ENCODE measurements at regions not wholly inside any gene's neighbourhood (a gene's known extent, or its start where the extent isn't known, plus 50 kb on each side); places are given as distances from the start of the nearest gene placed in this dataset.

DNA sequence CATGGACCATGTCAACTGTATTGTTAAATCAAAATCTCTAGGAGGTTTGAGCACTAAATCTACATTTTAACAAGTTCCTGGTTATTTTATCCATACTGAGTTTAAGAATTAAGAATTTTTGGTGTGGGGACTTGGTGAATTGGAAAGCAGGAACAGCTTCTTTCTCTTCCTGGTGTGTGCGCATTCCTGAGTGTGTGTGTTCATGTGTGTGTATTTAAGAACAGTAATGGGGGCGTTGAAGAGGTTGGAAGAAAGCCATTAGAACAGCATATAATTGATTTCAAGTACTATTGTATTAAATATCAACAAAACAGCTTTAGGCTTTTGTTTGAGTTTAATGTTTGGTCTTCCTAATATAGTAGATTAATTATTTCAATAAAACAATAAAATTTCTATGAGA, 801.3 kb upstream of the ID2 start:
- Histone ChIP-seq H3K9ac (ENCODE audit: low read depth in 1 of 2, low read length in 2 of 2) (no peak overlapping the region), H3K4me3 (ENCODE audit: low read length in 2 of 2) (no peak overlapping the region), H3K9me3 (ENCODE audit: control insufficient read depth in 2 of 2, low read length in 2 of 2) (no peaks in the 10 kb centered on the region), H3K27me3 (ENCODE audit: control insufficient read depth in 2 of 2, insufficient read depth in 2 of 2, low read length in 2 of 2) (no peaks in the 10 kb centered on the region), H3K36me3 (ENCODE audit: control insufficient read depth in 2 of 2, insufficient read depth in 2 of 2, low read length in 2 of 2) (no peaks in the 10 kb centered on the region), H3K27ac (ENCODE audit: low read depth in 2 of 2, low read length in 2 of 2) (no peak overlapping the region), H3K4me1 (ENCODE audit: control insufficient read depth in 2 of 2, insufficient read depth in 2 of 2, low read length in 2 of 2) (no peaks in the 10 kb centered on the region)

DNA sequence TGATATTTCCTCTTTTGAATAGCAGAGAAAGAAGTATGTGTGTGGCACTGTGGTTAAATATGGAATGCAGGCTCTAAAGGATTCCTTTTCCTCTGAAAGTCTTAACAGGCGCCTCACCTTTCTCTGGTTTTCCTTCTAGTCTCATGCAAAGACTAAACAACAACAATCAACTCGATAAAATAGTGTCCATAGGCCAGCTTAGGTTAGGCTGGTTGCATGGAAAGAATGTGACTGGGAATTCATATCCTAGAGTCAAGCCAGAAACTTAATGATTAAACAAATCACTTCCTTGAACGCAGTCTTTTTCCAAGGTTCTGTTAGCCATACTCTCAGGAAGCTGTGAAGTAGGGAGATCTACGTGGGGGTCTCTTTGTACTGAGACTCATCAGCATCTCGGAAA, 800.8 kb upstream of the ID2 start:
- H3K27me3 ChIP-seq (ENCODE audit: control insufficient read depth in 2 of 2, insufficient read depth in 2 of 2, low read length in 2 of 2) = no peaks in the 10 kb centered on the region
- no peaks in the 10 kb centered on the region for H3K9me3 ChIP-seq (ENCODE audit: control insufficient read depth in 2 of 2, low read length in 2 of 2)
- H3K4me1 ChIP-seq (ENCODE audit: control insufficient read depth in 2 of 2, insufficient read depth in 2 of 2, low read length in 2 of 2) = no peaks in the 10 kb centered on the region
- H3K36me3 ChIP-seq (ENCODE audit: control insufficient read depth in 2 of 2, insufficient read depth in 2 of 2, low read length in 2 of 2) = no peaks in the 10 kb centered on the region
- no peak overlapping the region for H3K9ac ChIP-seq (ENCODE audit: low read depth in 1 of 2, low read length in 2 of 2)
- H3K4me3 ChIP-seq (ENCODE audit: low read length in 2 of 2) = no peak overlapping the region
- no peak overlapping the region for H3K27ac ChIP-seq (ENCODE audit: low read depth in 2 of 2, low read length in 2 of 2)

DNA sequence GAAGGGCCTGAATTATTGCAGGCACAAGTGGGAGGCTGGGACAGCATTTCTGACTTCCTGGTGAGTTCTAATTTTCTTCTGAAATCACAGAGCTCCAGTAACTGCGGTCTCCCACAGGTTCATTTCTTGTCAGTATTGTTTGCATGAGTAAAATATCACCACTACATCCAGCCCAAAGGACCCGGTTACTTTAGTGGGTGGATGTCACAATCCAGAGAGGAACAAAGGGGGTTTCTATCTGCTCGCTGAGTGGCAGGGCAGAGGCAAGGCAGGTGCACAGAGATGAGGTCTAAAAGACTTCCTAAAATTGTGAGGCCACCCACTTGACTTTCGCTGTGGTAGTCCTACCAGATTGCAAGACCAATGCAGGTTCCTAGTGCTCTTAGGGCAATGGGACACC, 800.4 kb upstream of the ID2 start:
- H3K4me3 ChIP-seq (ENCODE audit: low read length in 2 of 2) = no peak overlapping the region
- H3K4me1 ChIP-seq (ENCODE audit: control insufficient read depth in 2 of 2, insufficient read depth in 2 of 2, low read length in 2 of 2) = no peaks in the 10 kb centered on the region
- H3K9me3 ChIP-seq (ENCODE audit: control insufficient read depth in 2 of 2, low read length in 2 of 2) = no peaks in the 10 kb centered on the region
- no peaks in the 10 kb centered on the region for H3K36me3 ChIP-seq (ENCODE audit: control insufficient read depth in 2 of 2, insufficient read depth in 2 of 2, low read length in 2 of 2)
- no peaks in the 10 kb centered on the region for H3K27me3 ChIP-seq (ENCODE audit: control insufficient read depth in 2 of 2, insufficient read depth in 2 of 2, low read length in 2 of 2)
- no peak overlapping the region for H3K27ac ChIP-seq (ENCODE audit: low read depth in 2 of 2, low read length in 2 of 2)
- H3K9ac ChIP-seq (ENCODE audit: low read depth in 1 of 2, low read length in 2 of 2) = no peak overlapping the region

DNA sequence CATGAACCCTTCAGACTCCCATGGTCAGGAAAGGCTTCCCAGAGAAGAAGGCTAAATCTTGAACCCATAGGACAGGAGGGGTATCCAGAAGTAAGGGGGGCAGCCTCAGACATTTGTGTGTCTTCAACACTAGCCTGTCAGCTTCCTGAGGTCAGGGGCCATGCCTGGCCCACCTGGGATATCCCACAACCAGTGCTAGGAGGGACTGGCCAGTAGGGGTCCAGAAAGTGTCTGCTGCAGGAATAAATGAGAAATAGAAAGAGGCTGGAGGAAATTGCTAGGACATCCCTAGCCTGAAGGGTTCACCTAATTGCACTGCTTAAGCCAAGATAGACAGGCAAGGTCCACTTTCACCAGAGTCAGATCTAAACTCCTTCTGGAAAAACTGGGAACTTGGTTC, 799.6 kb upstream of the ID2 start:
- H3K9ac ChIP-seq (ENCODE audit: low read depth in 1 of 2, low read length in 2 of 2) = no peak overlapping the region
- H3K36me3 ChIP-seq (ENCODE audit: control insufficient read depth in 2 of 2, insufficient read depth in 2 of 2, low read length in 2 of 2) = no peaks in the 10 kb centered on the region
- H3K9me3 ChIP-seq (ENCODE audit: control insufficient read depth in 2 of 2, low read length in 2 of 2) = no peaks in the 10 kb centered on the region
- no peaks in the 10 kb centered on the region for H3K27me3 ChIP-seq (ENCODE audit: control insufficient read depth in 2 of 2, insufficient read depth in 2 of 2, low read length in 2 of 2)
- no peaks in the 10 kb centered on the region for H3K4me1 ChIP-seq (ENCODE audit: control insufficient read depth in 2 of 2, insufficient read depth in 2 of 2, low read length in 2 of 2)
- H3K4me3 ChIP-seq (ENCODE audit: low read length in 2 of 2) = no peak overlapping the region
- H3K27ac ChIP-seq (ENCODE audit: low read depth in 2 of 2, low read length in 2 of 2) = no peak overlapping the region

DNA sequence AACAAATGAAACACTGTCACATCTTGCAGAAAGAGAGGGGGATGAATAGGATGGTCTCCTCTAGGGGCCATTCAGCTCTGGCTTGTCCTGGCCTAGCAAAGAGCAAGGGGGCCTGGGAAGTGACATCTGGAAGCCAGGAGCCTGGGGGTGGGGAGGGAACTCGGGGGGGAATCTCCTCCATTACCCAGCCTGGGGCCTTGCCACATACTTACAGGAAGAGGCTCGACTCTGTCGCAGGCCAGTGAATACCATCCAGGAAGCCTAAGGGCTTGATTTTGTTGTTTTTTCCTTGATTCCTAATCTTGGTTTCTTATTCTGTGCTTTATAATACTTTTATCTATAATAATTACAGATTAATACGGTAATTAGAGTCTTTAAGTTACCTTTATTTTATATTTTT, 797.5 kb upstream of the ID2 start:
- no peak overlapping the region for H3K27ac ChIP-seq (ENCODE audit: low read depth in 2 of 2, low read length in 2 of 2)
- H3K4me3 ChIP-seq (ENCODE audit: low read length in 2 of 2) = no peak overlapping the region
- no peaks in the 10 kb centered on the region for H3K4me1 ChIP-seq (ENCODE audit: control insufficient read depth in 2 of 2, insufficient read depth in 2 of 2, low read length in 2 of 2)
- no peak overlapping the region for H3K9ac ChIP-seq (ENCODE audit: low read depth in 1 of 2, low read length in 2 of 2)
- no peaks in the 10 kb centered on the region for H3K36me3 ChIP-seq (ENCODE audit: control insufficient read depth in 2 of 2, insufficient read depth in 2 of 2, low read length in 2 of 2)
- H3K9me3 ChIP-seq (ENCODE audit: control insufficient read depth in 2 of 2, low read length in 2 of 2) = no peaks in the 10 kb centered on the region
- H3K27me3 ChIP-seq (ENCODE audit: control insufficient read depth in 2 of 2, insufficient read depth in 2 of 2, low read length in 2 of 2) = peaks cover 0 to under 1% of the 10 kb centered on the region in 2 donors

DNA sequence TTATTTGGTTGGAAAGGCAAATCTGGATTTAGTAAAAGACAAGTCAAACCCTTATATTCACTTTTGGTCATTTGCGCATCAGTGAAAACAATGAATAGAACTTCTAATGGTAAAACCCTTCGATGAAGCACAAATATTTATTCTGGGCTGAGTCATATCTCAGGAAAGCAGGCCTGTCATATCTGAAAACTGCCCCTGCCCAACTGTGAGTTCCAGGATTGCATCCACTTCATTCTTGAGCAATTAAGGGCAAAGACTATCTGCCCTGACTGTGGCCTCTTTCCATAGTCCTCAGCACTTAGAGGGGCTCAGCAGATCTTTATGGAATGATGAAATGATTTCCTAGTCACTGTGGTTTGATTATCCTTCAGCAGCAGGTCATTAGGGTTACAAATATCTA, 795.2 kb upstream of the ID2 start:
- no peaks in the 10 kb centered on the region for H3K36me3 ChIP-seq (ENCODE audit: control insufficient read depth in 2 of 2, insufficient read depth in 2 of 2, low read length in 2 of 2)
- H3K9me3 ChIP-seq (ENCODE audit: control insufficient read depth in 2 of 2, low read length in 2 of 2) = no peaks in the 10 kb centered on the region
- H3K9ac ChIP-seq (ENCODE audit: low read depth in 1 of 2, low read length in 2 of 2) = no peak overlapping the region
- peaks cover 0 to 3% of the 10 kb centered on the region in 2 donors for H3K27me3 ChIP-seq (ENCODE audit: control insufficient read depth in 2 of 2, insufficient read depth in 2 of 2, low read length in 2 of 2)
- no peak overlapping the region for H3K4me3 ChIP-seq (ENCODE audit: low read length in 2 of 2)
- no peak overlapping the region for H3K27ac ChIP-seq (ENCODE audit: low read depth in 2 of 2, low read length in 2 of 2)
- H3K4me1 ChIP-seq (ENCODE audit: control insufficient read depth in 2 of 2, insufficient read depth in 2 of 2, low read length in 2 of 2) = no peaks in the 10 kb centered on the region

DNA sequence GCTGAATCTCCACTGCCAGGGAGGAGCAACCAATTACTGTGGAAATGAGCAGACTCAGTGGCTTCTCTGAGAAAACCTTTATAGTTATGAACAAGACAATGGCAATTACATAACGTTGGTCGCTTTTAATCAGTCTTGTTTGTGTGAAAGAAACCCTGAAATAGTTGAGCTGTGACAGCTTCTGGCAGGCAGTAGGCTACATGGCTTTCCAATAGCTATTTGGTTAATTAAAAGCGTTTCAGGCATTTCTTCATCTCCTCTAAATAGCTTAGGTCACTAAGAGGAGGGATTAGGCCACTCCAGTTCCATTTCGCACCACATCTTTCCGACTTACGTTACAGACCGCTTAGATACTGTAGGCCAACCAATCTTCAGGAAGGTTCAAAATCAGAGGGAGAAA, 794.4 kb upstream of the ID2 start:
- H3K4me1 ChIP-seq (ENCODE audit: control insufficient read depth in 2 of 2, insufficient read depth in 2 of 2, low read length in 2 of 2) = no peaks in the 10 kb centered on the region
- no peaks in the 10 kb centered on the region for H3K36me3 ChIP-seq (ENCODE audit: control insufficient read depth in 2 of 2, insufficient read depth in 2 of 2, low read length in 2 of 2)
- no peak overlapping the region for H3K9ac ChIP-seq (ENCODE audit: low read depth in 1 of 2, low read length in 2 of 2)
- peaks cover 0 to 3% of the 10 kb centered on the region in 2 donors for H3K27me3 ChIP-seq (ENCODE audit: control insufficient read depth in 2 of 2, insufficient read depth in 2 of 2, low read length in 2 of 2)
- H3K4me3 ChIP-seq (ENCODE audit: low read length in 2 of 2) = no peak overlapping the region
- no peaks in the 10 kb centered on the region for H3K9me3 ChIP-seq (ENCODE audit: control insufficient read depth in 2 of 2, low read length in 2 of 2)
- H3K27ac ChIP-seq (ENCODE audit: low read depth in 2 of 2, low read length in 2 of 2) = no peak overlapping the region

DNA sequence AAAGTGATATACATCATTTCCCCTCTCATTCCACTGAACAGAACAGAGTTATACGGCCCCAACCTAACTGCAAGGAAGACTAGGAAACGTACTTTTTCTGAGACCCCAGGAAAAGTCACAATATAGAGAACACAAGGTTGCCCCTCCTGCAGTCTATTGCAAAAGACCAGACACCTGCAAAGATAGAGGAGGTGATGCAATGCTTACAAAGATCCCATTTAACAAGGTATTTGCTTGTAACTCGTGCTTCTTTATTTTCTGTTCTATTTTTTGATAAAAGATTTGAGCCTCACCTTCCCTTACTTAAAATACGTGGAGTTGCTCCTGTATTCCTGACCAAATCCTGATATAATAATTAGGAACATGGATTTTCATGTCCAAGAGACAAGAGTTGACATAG, 793.0 kb upstream of the ID2 start:
- Histone ChIP-seq H3K4me3 (ENCODE audit: low read length in 2 of 2) (no peak overlapping the region), H3K27ac (ENCODE audit: low read depth in 2 of 2, low read length in 2 of 2) (no peak overlapping the region), H3K4me1 (ENCODE audit: control insufficient read depth in 2 of 2, insufficient read depth in 2 of 2, low read length in 2 of 2) (no peaks in the 10 kb centered on the region), H3K36me3 (ENCODE audit: control insufficient read depth in 2 of 2, insufficient read depth in 2 of 2, low read length in 2 of 2) (no peaks in the 10 kb centered on the region), H3K9me3 (ENCODE audit: control insufficient read depth in 2 of 2, low read length in 2 of 2) (no peaks in the 10 kb centered on the region), H3K9ac (ENCODE audit: low read depth in 1 of 2, low read length in 2 of 2) (no peak overlapping the region), H3K27me3 (ENCODE audit: control insufficient read depth in 2 of 2, insufficient read depth in 2 of 2, low read length in 2 of 2) (peaks cover 0 to 3% of the 10 kb centered on the region in 2 donors)

DNA sequence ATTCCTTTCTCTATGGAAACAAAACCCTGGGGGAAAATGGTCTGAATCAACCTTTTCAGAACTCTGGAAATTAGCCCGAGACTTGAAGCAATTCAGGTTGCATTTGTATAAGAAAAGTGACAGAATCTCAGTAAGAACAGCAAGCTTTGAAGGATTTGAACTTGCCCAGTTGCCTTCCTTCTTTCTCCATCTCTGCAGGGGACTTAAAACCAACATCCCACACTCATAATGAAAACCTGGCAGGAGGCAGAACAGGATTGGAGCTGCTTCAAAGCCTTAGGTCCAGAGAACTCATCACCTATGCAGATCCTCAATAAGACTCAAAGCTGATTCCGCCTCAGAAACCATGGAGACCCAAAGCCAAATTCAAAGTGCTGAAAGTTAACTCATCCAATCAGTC, 790.5 kb upstream of the ID2 start:
- Histone ChIP-seq H3K9ac (ENCODE audit: low read depth in 1 of 2, low read length in 2 of 2) (no peak overlapping the region), H3K4me1 (ENCODE audit: control insufficient read depth in 2 of 2, insufficient read depth in 2 of 2, low read length in 2 of 2) (no peaks in the 10 kb centered on the region), H3K4me3 (ENCODE audit: low read length in 2 of 2) (no peak overlapping the region), H3K36me3 (ENCODE audit: control insufficient read depth in 2 of 2, insufficient read depth in 2 of 2, low read length in 2 of 2) (no peaks in the 10 kb centered on the region), H3K27ac (ENCODE audit: low read depth in 2 of 2, low read length in 2 of 2) (no peak overlapping the region), H3K9me3 (ENCODE audit: control insufficient read depth in 2 of 2, low read length in 2 of 2) (no peaks in the 10 kb centered on the region), H3K27me3 (ENCODE audit: control insufficient read depth in 2 of 2, insufficient read depth in 2 of 2, low read length in 2 of 2) (peaks cover 0 to 3% of the 10 kb centered on the region in 2 donors)

DNA sequence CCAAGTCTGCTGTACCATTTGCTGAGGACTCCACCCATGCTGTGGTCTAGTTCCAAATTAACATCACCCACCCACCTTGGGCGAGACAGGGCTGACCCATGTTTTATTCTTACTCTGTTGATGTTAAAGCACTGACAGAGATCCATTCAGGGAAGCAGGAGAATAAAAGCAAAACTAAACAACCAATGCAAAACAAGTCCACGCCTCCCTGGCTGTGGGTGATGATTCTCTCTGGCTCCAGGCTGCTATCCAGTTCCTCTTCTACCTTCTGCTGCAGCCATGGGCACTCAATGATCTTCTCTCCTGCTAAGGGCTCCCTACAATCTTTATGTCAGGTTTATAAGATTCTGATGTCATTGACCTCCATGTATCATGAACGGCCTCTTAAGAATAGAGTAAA, 786.6 kb upstream of the ID2 start:
- Histone ChIP-seq H3K9me3 (ENCODE audit: control insufficient read depth in 2 of 2, low read length in 2 of 2) (no peaks in the 10 kb centered on the region), H3K27me3 (ENCODE audit: control insufficient read depth in 2 of 2, insufficient read depth in 2 of 2, low read length in 2 of 2) (no peaks in the 10 kb centered on the region), H3K4me1 (ENCODE audit: control insufficient read depth in 2 of 2, insufficient read depth in 2 of 2, low read length in 2 of 2) (no peaks in the 10 kb centered on the region), H3K36me3 (ENCODE audit: control insufficient read depth in 2 of 2, insufficient read depth in 2 of 2, low read length in 2 of 2) (no peaks in the 10 kb centered on the region), H3K27ac (ENCODE audit: low read depth in 2 of 2, low read length in 2 of 2) (no peak overlapping the region), H3K9ac (ENCODE audit: low read depth in 1 of 2, low read length in 2 of 2) (no peak overlapping the region), H3K4me3 (ENCODE audit: low read length in 2 of 2) (no peak overlapping the region)

DNA sequence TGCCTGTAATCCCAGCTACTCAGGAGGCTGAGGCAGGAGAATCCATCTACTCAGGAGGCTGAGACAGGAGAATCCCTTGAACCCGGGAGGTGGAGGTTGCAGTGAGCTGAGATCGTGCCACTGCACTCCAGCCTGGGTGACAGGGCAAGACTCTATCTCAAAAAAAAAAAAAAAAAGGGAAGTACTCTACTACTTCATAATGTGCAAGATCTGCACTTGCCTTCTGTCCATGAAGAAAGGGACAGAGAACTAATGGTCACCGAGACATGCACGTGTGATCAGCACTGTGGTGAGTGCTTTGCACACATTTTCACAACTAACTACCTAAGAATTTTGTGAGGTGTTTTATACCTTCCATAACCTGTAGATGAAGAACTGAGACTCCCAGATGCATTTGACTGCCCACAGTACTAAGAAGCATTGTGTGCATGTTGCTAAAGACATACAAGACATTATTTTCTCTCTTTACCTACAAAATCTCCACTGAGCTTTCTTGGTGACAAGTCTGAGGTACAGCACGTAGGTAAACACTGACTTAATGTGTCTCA, 784.8 kb upstream of the ID2 start:
- Histone ChIP-seq H3K4me1 (ENCODE audit: control insufficient read depth in 2 of 2, insufficient read depth in 2 of 2, low read length in 2 of 2) (no peaks in the 10 kb centered on the region), H3K9me3 (ENCODE audit: control insufficient read depth in 2 of 2, low read length in 2 of 2) (no peaks in the 10 kb centered on the region), H3K27me3 (ENCODE audit: control insufficient read depth in 2 of 2, insufficient read depth in 2 of 2, low read length in 2 of 2) (no peaks in the 10 kb centered on the region), H3K27ac (ENCODE audit: low read depth in 2 of 2, low read length in 2 of 2) (no peak overlapping the region), H3K9ac (ENCODE audit: low read depth in 1 of 2, low read length in 2 of 2) (no peak overlapping the region), H3K36me3 (ENCODE audit: control insufficient read depth in 2 of 2, insufficient read depth in 2 of 2, low read length in 2 of 2) (no peaks in the 10 kb centered on the region), H3K4me3 (ENCODE audit: low read length in 2 of 2) (no peak overlapping the region)
